H1 (cell line): ENCODE measurements at regions not wholly inside any gene's neighbourhood (a gene's known extent, or its start where the extent isn't known, plus 50 kb on each side); places are given as distances from the start of the nearest gene placed in this dataset.

ENCODE experiments used
- CTBP2 ChIP-seq: IDR thresholded peaks from 2 replicates; pipeline ENCODE4 v1.7.0; 2011; ENCODE audit warnings: borderline replicate concordance, mild to moderate bottlenecking, moderate library complexity, mixed read lengths, low read length; ENCODE audit not compliant: insufficient read depth, insufficient read length
- JUN ChIP-seq: IDR thresholded peaks from 2 replicates; pipeline ENCODE4 v1.6.1; 2011; ENCODE audit warnings: low read depth, mild to moderate bottlenecking, improper control_type of control experiment, low read length
- PHF8 ChIP-seq: fragments of 200-600 bp; sonication (generic); conservative IDR thresholded peaks from 2 replicates; pipeline ENCODE4 v1.7.1; 2012; ENCODE audit warnings: low read depth, mild to moderate bottlenecking, inconsistent platforms, low read length, moderate library complexity
- RAD21 ChIP-seq, 2 experiments: IDR thresholded peaks in 1 of 2; conservative IDR thresholded peaks in 1 of 2; 2 replicates each; pipeline ENCODE4 v1.6.1; 2011; ENCODE audit warnings: low read depth in 2 of 2, low read length in 2 of 2, improper control_type of control experiment in 1 of 2, inconsistent platforms in 1 of 2, mild to moderate bottlenecking in 1 of 2, moderate library complexity in 1 of 2
- RNF2 ChIP-seq: fragments of 200-900, 300-1000 bp; sonication (generic); IDR thresholded peaks from 2 replicates; pipeline ENCODE4 v1.7.1; 2016; ENCODE audit warnings: borderline replicate concordance, low read depth, mild to moderate bottlenecking, antibody characterized with exemption, low read length; ENCODE audit not compliant: poor library complexity, severe bottlenecking; ENCODE audit errors: missing control alignments
- TAF7 ChIP-seq: optimal IDR thresholded peaks from 2 replicates; pipeline ENCODE3; 2011; ENCODE audit warnings: low read depth, mild to moderate bottlenecking, inconsistent platforms, low read length, moderate library complexity, borderline replicate concordance
- YY1 ChIP-seq: IDR thresholded peaks from 2 replicates; pipeline ENCODE4 v1.6.1; 2011; ENCODE audit warnings: low read depth, mild to moderate bottlenecking, low read length
- TF ChIP-seq, protein P1 (sequence below): IDR thresholded peaks from 2 replicates; pipeline ENCODE4 v1.6.1; 2012; ENCODE audit warnings: inconsistent platforms
- TF ChIP-seq, protein P2 (sequence below): IDR thresholded peaks from 2 replicates; pipeline ENCODE4 v1.6.1; 2011; ENCODE audit warnings: low read depth, mild to moderate bottlenecking, low read length; ENCODE audit not compliant: insufficient read depth

GRCh38 chr6:217048-217659, 75.1 kb upstream of the DUSP22 start (continued):
- no peak for TF ChIP-seq RNF2
- no peak for TF ChIP-seq PHF8
- TF ChIP-seq TAF7 = no peak
- TF ChIP-seq, protein P1, sequence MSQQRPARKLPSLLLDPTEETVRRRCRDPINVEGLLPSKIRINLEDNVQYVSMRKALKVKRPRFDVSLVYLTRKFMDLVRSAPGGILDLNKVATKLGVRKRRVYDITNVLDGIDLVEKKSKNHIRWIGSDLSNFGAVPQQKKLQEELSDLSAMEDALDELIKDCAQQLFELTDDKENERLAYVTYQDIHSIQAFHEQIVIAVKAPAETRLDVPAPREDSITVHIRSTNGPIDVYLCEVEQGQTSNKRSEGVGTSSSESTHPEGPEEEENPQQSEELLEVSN = 0 out of 2 replicates have a peak, but pooled peaks have one; percentile 26
- peak; percentile 85 for TF ChIP-seq YY1
- TF ChIP-seq RAD21 (IDR thresholded peaks at IDR 0.05 in 1 of 2, conservative IDR thresholded peaks at IDR 0.05 in 1 of 2; ENCODE audit: low read depth in 2 of 2, low read length in 2 of 2) = peak; percentile 70 to 76
- TF ChIP-seq, protein P2, sequence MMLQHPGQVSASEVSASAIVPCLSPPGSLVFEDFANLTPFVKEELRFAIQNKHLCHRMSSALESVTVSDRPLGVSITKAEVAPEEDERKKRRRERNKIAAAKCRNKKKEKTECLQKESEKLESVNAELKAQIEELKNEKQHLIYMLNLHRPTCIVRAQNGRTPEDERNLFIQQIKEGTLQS = no peak
- TF ChIP-seq CTBP2 = no peak
- no peak for TF ChIP-seq JUN
